H1 (cell line): ENCODE measurements at regions not wholly inside any gene's neighbourhood (a gene's known extent, or its start where the extent isn't known, plus 50 kb on each side); places are given as distances from the start of the nearest gene placed in this dataset.

ENCODE experiments used
- CTCF ChIA-PET: fragments of 300-600 bp; sonication (Branson Sonifier 250); formaldehyde crosslinking; loops from one replicate; lab custom pipeline; 2021; ENCODE audit not compliant: partially characterized antibody; lab: Charles Lee
- POLR2A ChIA-PET: fragments of 300-600 bp; sonication (Branson Sonifier 250); formaldehyde crosslinking; loops from one replicate; lab custom pipeline; 2021; ENCODE audit warnings: inconsistent platforms; ENCODE audit not compliant: partially characterized antibody; lab: Charles Lee
- DNase-seq, 2 experiments: peaks; one replicate each; pipeline versions ENCODE4 v3.0.0 to v3.0.0-alpha.2; 2010 to 2022; ENCODE audit warnings: low spot score in 2 of 2, low read depth in 1 of 2, mixed read lengths in 1 of 2
- FAIRE-seq: peaks from 2 replicates; lab custom pipeline; 2011; peaks lifted over from hg19 to GRCh38; lab: Jason Lieb, UNC
- H2AFZ ChIP-seq: 2 replicates; pipeline ENCODE4 v1.8.1; 2012; ENCODE audit warnings: low read length, inconsistent platforms
- H2AK5ac ChIP-seq: 2 replicates; pipeline ENCODE4 v1.6.1; 2013; ENCODE audit warnings: low read depth, low read length
- H2BK120ac ChIP-seq: replicated peaks from 2 replicates; pipeline ENCODE3; 2013; ENCODE audit warnings: low read depth, low read length, inconsistent platforms
- H2BK12ac ChIP-seq: 2 replicates; pipeline ENCODE4 v1.6.1; 2013; ENCODE audit warnings: low read depth, low read length
- H2BK15ac ChIP-seq: 2 replicates; pipeline ENCODE4 v1.6.1; 2013; ENCODE audit warnings: low read length
- H2BK20ac ChIP-seq: 2 replicates; pipeline ENCODE4 v1.6.1; 2013; ENCODE audit warnings: low read length
- H2BK5ac ChIP-seq: 2 replicates; pipeline ENCODE4 v1.6.1; 2013; ENCODE audit warnings: low read depth, low read length
- H3K14ac ChIP-seq: 2 replicates; pipeline ENCODE4 v1.6.1; 2013; ENCODE audit warnings: inconsistent platforms; ENCODE audit not compliant: insufficient read length
- H3K18ac ChIP-seq: 2 replicates; pipeline ENCODE4 v1.6.1; 2013; ENCODE audit warnings: low read length; ENCODE audit errors: extremely low read depth
- H3K23ac ChIP-seq: 2 replicates; pipeline ENCODE4 v1.6.1; 2013; ENCODE audit warnings: inconsistent platforms; ENCODE audit not compliant: insufficient read length
- H3K23me2 ChIP-seq: 2 replicates; pipeline ENCODE4 v1.6.1; 2013; ENCODE audit warnings: low read depth, low read length
- H3K27ac ChIP-seq: 2 replicates; pipeline ENCODE4 v1.6.1; 2011; ENCODE audit warnings: low read depth, low read length, inconsistent platforms
- H3K27me3 ChIP-seq, 4 experiments: replicated peaks in 1 of 4; 1 replicate in 1 of 4; 2 replicates in 3 of 4; pipeline versions ENCODE4 v1.6.1 to v1.8.1; 2011 to 2013; ENCODE audit warnings: low read length in 3 of 4, mild to moderate bottlenecking in 3 of 4, inconsistent platforms in 2 of 4, mixed read lengths in 2 of 4, moderate library complexity in 1 of 4; ENCODE audit not compliant: control insufficient read depth in 3 of 4, insufficient read depth in 3 of 4; ENCODE audit errors: extremely low read depth in 1 of 4
- H3K36me3 ChIP-seq, 4 experiments: 2 replicates each; pipeline versions ENCODE4 v1.6.1 to v1.8.1; 2011 to 2013; ENCODE audit warnings: mild to moderate bottlenecking in 4 of 4, low read length in 3 of 4, moderate library complexity in 2 of 4, control low read depth in 1 of 4, inconsistent platforms in 1 of 4; ENCODE audit not compliant: insufficient read depth in 4 of 4, control insufficient read depth in 2 of 4
- H3K4ac ChIP-seq: replicated peaks from 2 replicates; pipeline ENCODE3; 2013; ENCODE audit warnings: low read length, low read depth, mixed read lengths, inconsistent platforms; ENCODE audit not compliant: insufficient read length
- H3K4me1 ChIP-seq, 4 experiments: replicated peaks in 1 of 4; 1 replicate in 1 of 4; 2 replicates in 3 of 4; pipeline versions ENCODE4 v1.6.1 to v1.8.1; 2011 to 2013; ENCODE audit warnings: low read length in 3 of 4, inconsistent platforms in 2 of 4, mixed read lengths in 1 of 4; ENCODE audit not compliant: insufficient read depth in 4 of 4, control insufficient read depth in 3 of 4
- H3K4me2 ChIP-seq, 2 experiments: 2 replicates each; pipeline versions ENCODE4 v1.6.1 to v1.8.1; 2011 to 2013; ENCODE audit warnings: low read depth in 2 of 2, low read length in 2 of 2, control low read depth in 1 of 2, inconsistent platforms in 1 of 2, mild to moderate bottlenecking in 1 of 2; ENCODE audit not compliant: insufficient read depth in 1 of 2
- H3K4me3 ChIP-seq, 4 experiments: fragments of 200-600, 300-600 bp in 1 of 4; sonication (generic), shearing (Covaris generic), sonication (Bioruptor Twin) in 1 of 4; 2 replicates each; pipeline versions ENCODE4 v1.5.1 to v1.8.1; 2011 to 2016; ENCODE audit warnings: low read length in 4 of 4, low read depth in 3 of 4, control low read depth in 2 of 4, inconsistent platforms in 2 of 4, mild to moderate bottlenecking in 2 of 4, mixed read lengths in 1 of 4, moderate library complexity in 1 of 4; ENCODE audit not compliant: insufficient read depth in 2 of 4; ENCODE audit errors: extremely low read depth in 1 of 4
- H3K56ac ChIP-seq: replicated peaks from 2 replicates; pipeline ENCODE3; 2013; ENCODE audit warnings: low read depth, mild to moderate bottlenecking, mixed read lengths, low read length, inconsistent platforms; ENCODE audit not compliant: insufficient read length
- H3K79me1 ChIP-seq: 2 replicates; pipeline ENCODE4 v1.6.1; 2013; ENCODE audit warnings: low read depth, low read length, control low read depth
- H3K79me2 ChIP-seq, 2 experiments: 2 replicates each; pipeline versions ENCODE4 v1.6.1 to v1.8.1; 2012 to 2013; ENCODE audit warnings: low read length in 2 of 2, mild to moderate bottlenecking in 2 of 2, inconsistent platforms in 1 of 2; ENCODE audit not compliant: insufficient read depth in 2 of 2, control insufficient read depth in 1 of 2
- H3K9ac ChIP-seq, 4 experiments: replicated peaks in 1 of 4; 1 replicate in 1 of 4; 2 replicates in 3 of 4; pipeline versions ENCODE4 v1.6.1 to v1.8.1; 2011 to 2013; ENCODE audit warnings: low read depth in 3 of 4, low read length in 3 of 4, control low read depth in 2 of 4, mild to moderate bottlenecking in 2 of 4, moderate library complexity in 2 of 4, inconsistent platforms in 1 of 4; ENCODE audit errors: extremely low read depth in 1 of 4
- H3K9me3 ChIP-seq, 2 experiments: 2 replicates each; pipeline versions ENCODE4 v1.6.1 to v1.8.1; 2012 to 2013; ENCODE audit warnings: mild to moderate bottlenecking in 2 of 2, moderate library complexity in 2 of 2, control low read depth in 1 of 2, inconsistent platforms in 1 of 2, low read depth in 1 of 2, low read length in 1 of 2, mixed read lengths in 1 of 2; ENCODE audit not compliant: insufficient read depth in 2 of 2
- H4K20me1 ChIP-seq, 2 experiments: replicated peaks in 1 of 2; 2 replicates each; pipeline versions ENCODE3 to v1.8.1; 2011 to 2013; ENCODE audit warnings: inconsistent platforms in 2 of 2, low read length in 2 of 2, mild to moderate bottlenecking in 1 of 2; ENCODE audit not compliant: insufficient read depth in 2 of 2, control insufficient read depth in 1 of 2
- H4K5ac ChIP-seq: 2 replicates; pipeline ENCODE4 v1.6.1; 2013; ENCODE audit warnings: low read length, low read depth, mixed read lengths, inconsistent platforms; ENCODE audit not compliant: insufficient read length
- H4K8ac ChIP-seq: 2 replicates; pipeline ENCODE4 v1.8.0; 2013; ENCODE audit warnings: mild to moderate bottlenecking, moderate library complexity, low read length, inconsistent platforms; ENCODE audit not compliant: insufficient read depth; ENCODE audit errors: extremely low read depth
- H4K91ac ChIP-seq: replicated peaks from 2 replicates; pipeline ENCODE3; 2013; ENCODE audit warnings: low read length, mixed read lengths, inconsistent platforms; ENCODE audit not compliant: insufficient read length
- BCL11A ChIP-seq, 2 experiments: IDR thresholded peaks; one replicate each; pipeline ENCODE4 v1.6.1; 2011; ENCODE audit warnings: low read depth in 2 of 2, low read length in 2 of 2, mild to moderate bottlenecking in 2 of 2
- E2F6 ChIP-seq: IDR thresholded peaks from 2 replicates; pipeline ENCODE4 v1.6.1; 2012; ENCODE audit warnings: inconsistent platforms
- EGR1 ChIP-seq: IDR thresholded peaks from 2 replicates; pipeline ENCODE4 v1.6.1; 2011; ENCODE audit warnings: low read depth, low read length, borderline replicate concordance
- GABPA ChIP-seq: IDR thresholded peaks from 2 replicates; pipeline ENCODE4 v1.6.1; 2011; ENCODE audit warnings: mild to moderate bottlenecking, low read length, moderate library complexity, borderline replicate concordance; ENCODE audit not compliant: insufficient read depth
- HDAC6 ChIP-seq: IDR thresholded peaks from one replicate; pipeline ENCODE4 v1.7.1; 2012; ENCODE audit warnings: low read depth, mild to moderate bottlenecking, inconsistent platforms, low read length, moderate library complexity
- NANOG ChIP-seq: IDR thresholded peaks from 2 replicates; pipeline ENCODE4 v1.6.1; 2011; ENCODE audit warnings: low read length, low read depth, mild to moderate bottlenecking, inconsistent platforms; ENCODE audit not compliant: insufficient read depth, poor library complexity, severe bottlenecking
- PHF8 ChIP-seq: fragments of 200-600 bp; sonication (generic); conservative IDR thresholded peaks from 2 replicates; pipeline ENCODE4 v1.7.1; 2012; ENCODE audit warnings: low read depth, mild to moderate bottlenecking, inconsistent platforms, low read length, moderate library complexity
- POU5F1 ChIP-seq: IDR thresholded peaks from 2 replicates; pipeline ENCODE4 v1.6.1; 2011; ENCODE audit warnings: low read depth, mild to moderate bottlenecking, low read length, moderate library complexity
- SRF ChIP-seq: IDR thresholded peaks from 2 replicates; pipeline ENCODE4 v1.6.1; 2011; ENCODE audit warnings: mild to moderate bottlenecking, low read depth, low read length, moderate library complexity
- TAF1 ChIP-seq: IDR thresholded peaks from 2 replicates; pipeline ENCODE4 v1.6.1; 2011; ENCODE audit warnings: mild to moderate bottlenecking, low read depth, low read length
- TAF7 ChIP-seq: optimal IDR thresholded peaks from 2 replicates; pipeline ENCODE3; 2011; ENCODE audit warnings: low read depth, mild to moderate bottlenecking, inconsistent platforms, low read length, moderate library complexity, borderline replicate concordance
- YY1 ChIP-seq: IDR thresholded peaks from 2 replicates; pipeline ENCODE4 v1.6.1; 2011; ENCODE audit warnings: low read depth, mild to moderate bottlenecking, low read length
- ZNF274 ChIP-seq: IDR thresholded peaks from 2 replicates; pipeline ENCODE4 v1.7.0; 2012; ENCODE audit warnings: low read length, borderline replicate concordance; ENCODE audit errors: extremely low read depth
- WGBS, 2 experiments: shearing (Covaris generic) in 1 of 2; methylation state at CpG; one replicate each; pipeline versions ENCODE4 v1.1.6 to v1.1.7; 2013 to 2015; ENCODE audit warnings: low lambda C conversion rate in 2 of 2, mixed read lengths in 2 of 2, inconsistent platforms in 1 of 2, low coverage in 1 of 2, missing lambda C conversion rate in 1 of 2; ENCODE audit not compliant: insufficient replicate concordance in 2 of 2, insufficient coverage in 1 of 2, insufficient read length in 1 of 2; ENCODE audit errors: extremely low coverage in 1 of 2, missing lambda C conversion rate in 1 of 2; 5-methylcytosine and 5-hydroxymethylcytosine counted together

- no peaks in the 10 kb centered on the region for H3K36me3 ChIP-seq
- H3K4me1 ChIP-seq: no peaks in the 10 kb centered on the region
- H3K14ac ChIP-seq: no peak overlapping the region
- no peak overlapping the region for H3K23ac ChIP-seq
- H2AK5ac ChIP-seq: no peak overlapping the region
- H2BK120ac ChIP-seq: no peak overlapping the region
- no peaks in the 10 kb centered on the region for H3K23me2 ChIP-seq
- no peak overlapping the region for H3K56ac ChIP-seq
- no peak overlapping the region for H3K18ac ChIP-seq
- H4K8ac ChIP-seq: no peak overlapping the region
- no peaks in the 10 kb centered on the region for H3K79me2 ChIP-seq
- ChIA-PET POLR2A (no interaction called here), CTCF (interaction anchor here (0.6 to 1.3 kb wide), 3 partner anchors 10 to 78 kb away, joined by 3 to 4 read pairs (median 3); no protein-coding TSS in a partner anchor)
- 90% methylated on average over 8 of the region's 8 CpGs; no CpG with 5 or more reads in 1 of the 2 experiments for WGBS, 2 experiments
- H3K4me3 ChIP-seq: no peak overlapping the region
- H2BK5ac ChIP-seq: no peak overlapping the region
- no peak overlapping the region for H3K27ac ChIP-seq
- H2AFZ ChIP-seq: no peak overlapping the region
- no peak overlapping the region for H2BK20ac ChIP-seq
- no peaks in the 10 kb centered on the region for H3K27me3 ChIP-seq
- H3K9ac ChIP-seq: no peak overlapping the region
- H3K9me3 ChIP-seq: no peaks in the 10 kb centered on the region
- H3K4ac ChIP-seq: no peak overlapping the region
- H3K4me2 ChIP-seq: no peak overlapping the region
- DNase-seq (no peak), FAIRE-seq (no peak)
- H4K5ac ChIP-seq: no peak overlapping the region
- no peak overlapping the region for H2BK15ac ChIP-seq
- no peak overlapping the region for H2BK12ac ChIP-seq
- H4K91ac ChIP-seq: no peak overlapping the region
- H4K20me1 ChIP-seq: no peaks in the 10 kb centered on the region
- H3K79me1 ChIP-seq: no peaks in the 10 kb centered on the region
- no peak for TF ChIP-seq E2F6
- no peak for TF ChIP-seq TAF1
- no peak for TF ChIP-seq HDAC6
- no peak for TF ChIP-seq EGR1
- no peak for TF ChIP-seq PHF8
- no peak for TF ChIP-seq SRF
- TF ChIP-seq BCL11A (IDR thresholded peaks at IDR 0.05; ENCODE audit: low read depth in 2 of 2, low read length in 2 of 2): no peak
- no peak for TF ChIP-seq GABPA
- no peak for TF ChIP-seq POU5F1
- no peak for TF ChIP-seq ZNF274
- TF ChIP-seq NANOG: no peak
- no peak for TF ChIP-seq YY1
- no peak for TF ChIP-seq TAF7
Observed at GRCh38 chr9:107938801-107939386, 449.3 kb upstream of the KLF4 start.
